OCI-LY7 (cell line): ENCODE measurements at regions not wholly inside any gene's neighbourhood (a gene's known extent, or its start where the extent isn't known, plus 50 kb on each side); places are given as distances from the start of the nearest gene placed in this dataset.

Experiments
- BruUV-seq: library from RNA; stranded (reverse); fragments of 400-500 nt; replicated peaks from 2 replicates; lab custom pipeline; 2021; lab: Mats Ljungman, UMichigan
- CTCF ChIA-PET: fragments of 300-600 bp; sonication (Branson Sonifier 250); formaldehyde crosslinking; loops from one replicate; lab custom pipeline; 2022; ENCODE audit warnings: antibody characterized with exemption; ENCODE audit not compliant: unreplicated experiment; lab: Charles Lee
- POLR2A ChIA-PET: fragments of 300-600 bp; sonication (Branson Sonifier 250); formaldehyde crosslinking; loops from one replicate; lab custom pipeline; 2022; ENCODE audit warnings: antibody characterized with exemption; lab: Charles Lee
- DNase-seq: peaks from one replicate; pipeline ENCODE4 v3.0.0-alpha.2; 2015; ENCODE audit warnings: low spot score
- H2AFZ ChIP-seq: fragments of 200-600 bp; sonication (generic), shearing (Covaris generic); 2 replicates; pipeline ENCODE4 v1.6.1; 2014; ENCODE audit warnings: mild to moderate bottlenecking, antibody characterized with exemption, low read length, moderate library complexity
- H3K27ac ChIP-seq: fragments of 200-600 bp; sonication (generic); 2 replicates; pipeline ENCODE4 v1.5.1; 2014; ENCODE audit warnings: mixed run types, low read depth, mild to moderate bottlenecking, moderate library complexity, low read length, inconsistent platforms; ENCODE audit not compliant: poor library complexity, severe bottlenecking
- H3K36me3 ChIP-seq: fragments of 200-600 bp; sonication (generic); 2 replicates; pipeline ENCODE4 v1.6.1; 2014; ENCODE audit warnings: mild to moderate bottlenecking, antibody characterized with exemption, low read length, moderate library complexity, mixed read lengths; ENCODE audit not compliant: insufficient read depth
- H3K4me1 ChIP-seq: fragments of 200-600 bp; sonication (generic); 2 replicates; pipeline ENCODE4 v1.5.1; 2014; ENCODE audit warnings: mild to moderate bottlenecking, low read length; ENCODE audit not compliant: insufficient read depth, poor library complexity, severe bottlenecking
- H3K4me2 ChIP-seq: fragments of 200-600 bp; sonication (generic); 2 replicates; pipeline ENCODE4 v1.6.1; 2014; ENCODE audit warnings: mild to moderate bottlenecking, low read length
- H3K4me3 ChIP-seq: fragments of 200-600 bp; sonication (generic); 2 replicates; pipeline ENCODE4 v1.5.1; 2014; ENCODE audit warnings: mild to moderate bottlenecking, low read depth, low read length; ENCODE audit not compliant: poor library complexity, severe bottlenecking
- H3K79me2 ChIP-seq: fragments of 200-600 bp; sonication (generic); 2 replicates; pipeline ENCODE4 v1.6.1; 2016; ENCODE audit warnings: low read depth, mild to moderate bottlenecking, low read length, moderate library complexity, mixed read lengths; ENCODE audit not compliant: insufficient read depth
- H3K9me2 ChIP-seq: fragments of 200-600 bp; sonication (generic); 2 replicates; pipeline ENCODE4 v1.6.1; 2016; ENCODE audit warnings: mild to moderate bottlenecking, low read length, mixed read lengths; ENCODE audit not compliant: insufficient read depth
- H3K9me3 ChIP-seq: fragments of 200-600 bp; sonication (generic); 2 replicates; pipeline ENCODE4 v1.6.1; 2014; ENCODE audit warnings: mild to moderate bottlenecking, mixed run types, low read length, mixed read lengths
- H4K20me1 ChIP-seq: fragments of 200-600 bp; sonication (generic); 2 replicates; pipeline ENCODE4 v1.6.1; 2014; ENCODE audit warnings: mild to moderate bottlenecking, antibody characterized with exemption, low read length, moderate library complexity, mixed read lengths; ENCODE audit not compliant: insufficient read depth
- CTCF ChIP-seq: fragments of 200-600 bp; sonication (generic); conservative IDR thresholded peaks from 2 replicates; pipeline ENCODE4 v1.5.1; 2014; ENCODE audit warnings: mild to moderate bottlenecking, antibody characterized with exemption, low read length, moderate library complexity, mixed read lengths
- EZH2phosphoT487 ChIP-seq: fragments of 200-600 bp; sonication (generic); IDR thresholded peaks from 2 replicates; pipeline ENCODE4 v1.6.1; 2018; ENCODE audit warnings: low read depth, borderline replicate concordance, mild to moderate bottlenecking, mixed run types, antibody characterized with exemption, low read length, moderate library complexity, mixed read lengths
- intact Hi-C: fragments of 100-400 bp; cut with micrococcal nuclease; formaldehyde crosslinking; loops from one replicate; pipeline ENCODE4 v1.10.0; 2022; ENCODE audit not compliant: unreplicated experiment

GRCh38 chr10:4635883-4636282 is 190.1 kb upstream of the AKR1E2 start:
- POLR2A ChIA-PET, result no interaction called here
- intact Hi-C loops, result no loop called here
- no peaks in the 10 kb centered on the region for H4K20me1 ChIP-seq
- H3K4me3 ChIP-seq, result no peak overlapping the region
- H2AFZ ChIP-seq, result no peak overlapping the region
- CTCF ChIA-PET, result no interaction called here
- H3K27ac ChIP-seq, result no peak overlapping the region
- BruUV-seq, result no TSS peak
- H3K9me3 ChIP-seq, result no peaks in the 10 kb centered on the region
- H3K36me3 ChIP-seq, result no peaks in the 10 kb centered on the region
- H3K4me2 ChIP-seq, result no peak overlapping the region
- H3K9me2 ChIP-seq, result no peaks in the 10 kb centered on the region
- H3K79me2 ChIP-seq, result no peaks in the 10 kb centered on the region
- H3K4me1 ChIP-seq, result no peaks in the 10 kb centered on the region
- DNase-seq, result no peak
- no peak for TF ChIP-seq EZH2phosphoT487
- TF ChIP-seq CTCF, result no peak

GRCh38 chr10:4635388-4635787 is 190.6 kb upstream of the AKR1E2 start:
- BruUV-seq, result no TSS peak
- Histone ChIP-seq H3K9me2 (no peaks in the 10 kb centered on the region), H2AFZ (no peak overlapping the region), H3K79me2 (no peaks in the 10 kb centered on the region), H3K9me3 (no peaks in the 10 kb centered on the region), H3K36me3 (no peaks in the 10 kb centered on the region), H3K4me3 (no peak overlapping the region), H3K4me2 (no peak overlapping the region), H4K20me1 (no peaks in the 10 kb centered on the region), H3K4me1 (no peaks in the 10 kb centered on the region), H3K27ac (no peak overlapping the region)
- DNase-seq, result no peak
- intact Hi-C loops, result no loop called here
- CTCF ChIA-PET, result no interaction called here
- no peak for TF ChIP-seq CTCF
- no peak for TF ChIP-seq EZH2phosphoT487
- POLR2A ChIA-PET, result interaction anchor here (0.6 kb wide), 2 partner anchors 43 to 691 kb away, joined by 4 to 6 read pairs; no protein-coding TSS in a partner anchor

GRCh38 chr10:4633776-4634175 is 192.2 kb upstream of the AKR1E2 start:
- no peak for DNase-seq
- Histone ChIP-seq H3K9me2 (no peaks in the 10 kb centered on the region), H3K79me2 (no peaks in the 10 kb centered on the region), H3K9me3 (no peaks in the 10 kb centered on the region), H2AFZ (no peak overlapping the region), H3K4me1 (no peaks in the 10 kb centered on the region), H3K4me3 (no peak overlapping the region), H4K20me1 (no peaks in the 10 kb centered on the region), H3K36me3 (no peaks in the 10 kb centered on the region), H3K27ac (no peak overlapping the region), H3K4me2 (no peak overlapping the region)
- intact Hi-C loops, result no loop called here
- BruUV-seq, result no TSS peak
- POLR2A ChIA-PET, result no interaction called here
- no peak for TF ChIP-seq EZH2phosphoT487
- no peak for TF ChIP-seq CTCF
- CTCF ChIA-PET, result no interaction called here
